GM12878 (cell line): ENCODE measurements at regions not wholly inside any gene's neighbourhood (a gene's known extent, or its start where the extent isn't known, plus 50 kb on each side); places are given as distances from the start of the nearest gene placed in this dataset.

Source experiments
- ATAC-seq: fragments of 200-7000 bp; cut with Tn5 transposase; 3 replicates; pipeline ENCODE4 v1.9.1; 2020; ENCODE audit warnings: mild to moderate bottlenecking, moderate library complexity
- BruUV-seq: library from RNA; stranded (reverse); fragments of 400-500 nt; replicated peaks from 2 replicates; lab custom pipeline; 2021; lab: Mats Ljungman, UMichigan
- CTCF ChIA-PET: fragments of 300-600 bp; sonication (Branson Sonifier 250); formaldehyde crosslinking; extraction: SDS; loops from one replicate; lab custom pipeline; 2021; ENCODE audit warnings: inconsistent platforms; lab: Yijun Ruan, JAX
- POLR2A ChIA-PET: fragments of 350-600 bp; formaldehyde crosslinking; extraction: SDS; loops from one replicate; lab custom pipeline; 2021; ENCODE audit warnings: inconsistent platforms; lab: Charles Lee
- RAD21 ChIA-PET: fragments of 300-600 bp; sonication (Branson Sonifier 250); formaldehyde crosslinking; loops from one replicate; lab custom pipeline; 2023; ENCODE audit warnings: antibody characterized with exemption; ENCODE audit not compliant: unreplicated experiment; lab: Charles Lee
- SMC1A ChIA-PET: fragments of 300-600 bp; sonication (Branson Sonifier 250); formaldehyde crosslinking; loops from one replicate; lab custom pipeline; 2023; ENCODE audit not compliant: unreplicated experiment, uncharacterized antibody; lab: Charles Lee
- DNase-seq: peaks from one replicate; pipeline ENCODE4 v3.0.0-alpha.2; 2011; ENCODE audit warnings: low read depth, low spot score
- FAIRE-seq: peaks from 3 replicates; lab custom pipeline; 2011; peaks lifted over from hg19 to GRCh38; lab: Jason Lieb, UNC
- H2AFZ ChIP-seq: 2 replicates; pipeline ENCODE4 v1.6.0; 2011; ENCODE audit warnings: low read depth, low read length, control low read depth; ENCODE audit not compliant: control insufficient read depth
- H3K27ac ChIP-seq: 2 replicates; pipeline ENCODE4 v1.5.1; 2011; ENCODE audit warnings: control low read depth; ENCODE audit not compliant: control insufficient read depth, insufficient read depth
- H3K27me3 ChIP-seq, 2 experiments: replicated peaks in 1 of 2; 2 replicates each; pipeline versions ENCODE4 v1.6.0 to v1.6.1; 2011; ENCODE audit warnings: low read length in 1 of 2; ENCODE audit not compliant: control insufficient read depth in 2 of 2, insufficient read depth in 2 of 2
- H3K36me3 ChIP-seq, 2 experiments: 2 replicates each; pipeline ENCODE4 v1.5.1; 2011; ENCODE audit warnings: low read length in 1 of 2; ENCODE audit not compliant: control insufficient read depth in 2 of 2, insufficient read depth in 2 of 2
- H3K4me1 ChIP-seq: 2 replicates; pipeline ENCODE4 v1.6.1; 2011; ENCODE audit warnings: mild to moderate bottlenecking, low read length, moderate library complexity, mixed read lengths; ENCODE audit not compliant: control insufficient read depth, insufficient read depth
- H3K4me2 ChIP-seq: 2 replicates; pipeline ENCODE4 v1.6.0; 2011; ENCODE audit warnings: control low read depth; ENCODE audit not compliant: control insufficient read depth, insufficient read depth
- H3K4me3 ChIP-seq: fragments of 200-600 bp; sonication (generic); 2 replicates; pipeline ENCODE4 v1.5.1; 2016
- H3K79me2 ChIP-seq: 2 replicates; pipeline ENCODE4 v1.6.0; 2011; ENCODE audit warnings: low read length; ENCODE audit not compliant: control insufficient read depth, insufficient read depth
- H3K9ac ChIP-seq: 2 replicates; pipeline ENCODE4 v1.8.0; 2011; ENCODE audit warnings: low read length, control low read depth, mixed read lengths; ENCODE audit not compliant: control insufficient read depth, insufficient read depth
- H3K9me3 ChIP-seq: replicated peaks from 3 replicates; pipeline ENCODE4 v1.5.1; 2011; ENCODE audit warnings: mild to moderate bottlenecking, low read length; ENCODE audit not compliant: control insufficient read depth, insufficient read depth
- H4K20me1 ChIP-seq: 2 replicates; pipeline ENCODE4 v1.6.0; 2011; ENCODE audit not compliant: control insufficient read depth, insufficient read depth
- CREB1 ChIP-seq: IDR thresholded peaks from 2 replicates; pipeline ENCODE4 v1.6.1; 2012; ENCODE audit warnings: low read depth, mild to moderate bottlenecking, inconsistent platforms
- FOXK2 ChIP-seq: fragments of 450-650 bp; IDR thresholded peaks from 2 replicates; pipeline ENCODE4 v1.6.1; 2017; ENCODE audit warnings: mild to moderate bottlenecking, moderate library complexity
- HDAC6 ChIP-seq: fragments of 200-600 bp; sonication (generic); IDR thresholded peaks from one replicate; pipeline ENCODE4 v1.8.0; 2017; ENCODE audit warnings: antibody characterized with exemption; ENCODE audit not compliant: unreplicated experiment
- MYC ChIP-seq: IDR thresholded peaks from 2 replicates; pipeline ENCODE4 v1.6.1; 2011; ENCODE audit warnings: mild to moderate bottlenecking, low read length, moderate library complexity, inconsistent platforms; ENCODE audit not compliant: insufficient read depth, insufficient replicate concordance, insufficient read length, severe bottlenecking
- POLR2A ChIP-seq: IDR thresholded peaks from 2 replicates; pipeline ENCODE4 v1.6.1; 2011; ENCODE audit warnings: low read depth, mild to moderate bottlenecking, low read length
- POU2F2 ChIP-seq: IDR thresholded peaks from 3 replicates; pipeline ENCODE4 v1.6.1; 2011; ENCODE audit warnings: low read depth, mild to moderate bottlenecking, low read length, borderline replicate concordance
- SUPT20H ChIP-seq: IDR thresholded peaks from 2 replicates; pipeline ENCODE4 v1.6.1; 2011; ENCODE audit warnings: low read depth, mild to moderate bottlenecking, low read length, moderate library complexity, borderline replicate concordance; ENCODE audit not compliant: control insufficient read depth
- TARDBP ChIP-seq: IDR thresholded peaks from 2 replicates; pipeline ENCODE4 v1.6.1; 2016; ENCODE audit warnings: borderline replicate concordance
- TCF12 ChIP-seq: IDR thresholded peaks from 2 replicates; pipeline ENCODE4 v1.6.1; 2011; ENCODE audit warnings: low read depth, mild to moderate bottlenecking, low read length
- WGBS: methylation state at CpG from one replicate; pipeline ENCODE4 v1.1.6; 2016; ENCODE audit warnings: low lambda C conversion rate; ENCODE audit not compliant: insufficient replicate concordance, insufficient coverage; ENCODE audit errors: missing lambda C conversion rate; 5-methylcytosine and 5-hydroxymethylcytosine counted together
- in situ Hi-C: fragments of 300-500 bp; cut with MboI; formaldehyde crosslinking; loops from 9 replicates; pipeline ENCODE4 v1.14.3; 2018; ENCODE audit warnings: mixed read lengths
- intact Hi-C: fragments of 100-400 bp; cut with micrococcal nuclease; formaldehyde crosslinking; loops from one replicate; pipeline ENCODE4 v1.14.2; 2022; ENCODE audit not compliant: unreplicated experiment

DNA sequence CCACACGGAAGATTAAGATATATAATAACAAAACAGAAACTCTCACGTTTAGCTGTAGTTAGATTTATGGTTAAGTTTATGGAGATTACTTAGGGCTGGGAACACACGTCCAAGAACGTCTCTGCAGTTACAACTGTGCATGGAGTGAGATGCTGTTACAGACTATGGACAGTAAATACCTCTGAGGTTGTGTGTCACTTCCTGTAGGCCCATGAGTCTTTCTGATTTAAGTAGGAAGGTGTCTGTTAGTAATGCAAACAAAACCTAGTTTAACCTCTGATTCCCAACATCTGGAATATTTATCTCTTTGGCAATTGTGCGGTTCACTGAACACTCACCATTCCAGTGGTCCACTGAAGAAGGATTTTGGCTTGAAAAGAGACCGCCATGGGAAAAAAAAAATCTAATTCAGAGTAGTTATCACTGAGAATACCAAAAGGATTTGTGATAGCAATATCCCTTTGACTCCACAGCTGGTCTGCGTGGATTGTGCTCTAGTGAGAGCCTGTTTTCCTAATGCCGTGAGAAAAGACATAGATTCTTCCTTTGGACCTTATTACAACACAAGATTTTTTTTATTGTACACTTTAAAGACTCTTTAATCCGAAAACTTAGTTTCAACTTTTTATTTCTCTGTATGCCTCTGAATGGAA lies 478.2 kb upstream of the CITED2 start:
- DNase-seq (no peak), FAIRE-seq (no peak), ATAC-seq (no peak)
- no TSS peak for BruUV-seq
- no peak overlapping the region for H3K9ac ChIP-seq
- ChIA-PET RAD21 (no interaction called here), POLR2A (no interaction called here), CTCF (interaction anchor here (0.7 kb wide), 1 partner anchor 1384 kb away, joined by 3 read pairs; no protein-coding TSS in a partner anchor), SMC1A (interaction anchor here (0.9 to 3.6 kb wide), 7 partner anchors 8 to 633 kb away, joined by 3 to 24 read pairs (median 4); no protein-coding TSS in a partner anchor)
- no peaks in the 10 kb centered on the region for H3K79me2 ChIP-seq
- H3K36me3 ChIP-seq = no peaks in the 10 kb centered on the region
- no peak overlapping the region for H3K4me3 ChIP-seq
- no peak overlapping the region for H3K27ac ChIP-seq
- no peaks in the 10 kb centered on the region for H3K4me1 ChIP-seq
- H3K9me3 ChIP-seq = no peaks in the 10 kb centered on the region
- 34% methylated on average over 9 of the region's 9 CpGs for WGBS
- in situ Hi-C loops = no loop called here
- no peaks in the 10 kb centered on the region for H4K20me1 ChIP-seq
- H3K4me2 ChIP-seq = no peak overlapping the region
- H3K27me3 ChIP-seq = no peaks in the 10 kb centered on the region
- TF ChIP-seq SUPT20H (no peak), TCF12 (no peak), CREB1 (no peak), MYC (no peak), HDAC6 (no peak), TARDBP (no peak), POLR2A (no peak), FOXK2 (no peak), POU2F2 (no peak)
- intact Hi-C loops = no loop called here
- H2AFZ ChIP-seq = no peak overlapping the region
